ENCODE measurements at regions not wholly inside any gene's neighbourhood (a gene's known extent, or its start where the extent isn't known, plus 50 kb on each side); places are given as distances from the start of the nearest gene placed in this dataset.

GRCh38 chr1:96510911-96511310 is 210.7 kb upstream of the PTBP2 start:
- Histone ChIP-seq H3K4me2 (ENCODE audit: low read depth, low read length, poor library complexity, severe bottlenecking) (no peak overlapping the region), H3K27ac (ENCODE audit: low read depth, low read length) (no peak overlapping the region), H3F3A (ENCODE audit: insufficient read depth) (no peaks in the 10 kb centered on the region), H3K9me2 (replicated peaks; ENCODE audit: insufficient read depth, low read length) (no peaks in the 10 kb centered on the region), H4K20me1 (ENCODE audit: low read depth, low read length) (no peaks in the 10 kb centered on the region), H3K36me3 (ENCODE audit: low read length) (no peaks in the 10 kb centered on the region), H3K4me3 (ENCODE audit: insufficient read depth, low read length, poor library complexity, severe bottlenecking) (no peak overlapping the region), H3K27me3 (ENCODE audit: low read length) (no peaks in the 10 kb centered on the region), H3K9ac (ENCODE audit: low read length) (no peak overlapping the region), H2AFZ (ENCODE audit: low read depth, low read length, severe bottlenecking) (no peak overlapping the region), H3K9me3 (ENCODE audit: insufficient read depth, low read length) (no peaks in the 10 kb centered on the region), H3K79me2 (ENCODE audit: insufficient read depth, low read length) (no peaks in the 10 kb centered on the region)
- no peak for TF ChIP-seq CTCF (IDR thresholded peaks at IDR 0.05; ENCODE audit: insufficient read depth, low read length, poor library complexity, severe bottlenecking)

DNA sequence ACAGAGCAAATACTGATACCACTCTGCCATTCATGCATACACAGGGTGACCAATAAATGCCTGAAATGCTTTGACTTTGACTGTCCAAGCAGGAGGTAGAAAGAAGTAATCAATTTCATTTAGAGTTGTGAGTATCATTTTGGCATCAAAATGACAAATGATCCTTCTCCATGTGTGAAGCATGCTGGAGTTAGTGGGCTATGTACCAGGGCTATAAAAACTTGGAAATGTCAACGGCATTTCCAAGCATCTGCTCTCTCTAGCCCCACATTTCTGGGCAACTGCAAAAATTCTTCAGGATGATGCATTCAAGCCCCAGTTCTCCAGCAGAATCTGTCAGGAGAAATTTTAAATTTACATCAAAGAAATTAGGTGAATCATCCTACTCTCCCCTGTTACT is 208.4 kb upstream of the PTBP2 start:
- H3K36me3 ChIP-seq (ENCODE audit: low read length): no peaks in the 10 kb centered on the region

GRCh38 chr1:96515430-96515829 is 206.2 kb upstream of the PTBP2 start:
- H3F3A ChIP-seq (ENCODE audit: insufficient read depth): no peaks in the 10 kb centered on the region
- H3K4me3 ChIP-seq (ENCODE audit: insufficient read depth, low read length, poor library complexity, severe bottlenecking): no peak overlapping the region
- no peaks in the 10 kb centered on the region for H4K20me1 ChIP-seq (ENCODE audit: low read depth, low read length)
- H3K36me3 ChIP-seq (ENCODE audit: low read length): no peaks in the 10 kb centered on the region
- no peaks in the 10 kb centered on the region for H3K79me2 ChIP-seq (ENCODE audit: insufficient read depth, low read length)
- no peaks in the 10 kb centered on the region for H3K9me3 ChIP-seq (ENCODE audit: insufficient read depth, low read length)
- H3K27me3 ChIP-seq (ENCODE audit: low read length): no peaks in the 10 kb centered on the region
- no peak overlapping the region for H3K4me2 ChIP-seq (ENCODE audit: low read depth, low read length, poor library complexity, severe bottlenecking)
- H2AFZ ChIP-seq (ENCODE audit: low read depth, low read length, severe bottlenecking): no peak overlapping the region
- no peak overlapping the region for H3K27ac ChIP-seq (ENCODE audit: low read depth, low read length)
- no peak overlapping the region for H3K9ac ChIP-seq (ENCODE audit: low read length)
- no peak for TF ChIP-seq EZH2phosphoT487 (conservative IDR thresholded peaks at IDR 0.05; ENCODE audit: low read length)
- no peak for TF ChIP-seq CTCF (IDR thresholded peaks at IDR 0.05; ENCODE audit: insufficient read depth, low read length, poor library complexity, severe bottlenecking)
- no peaks in the 10 kb centered on the region for H3K9me2 ChIP-seq (replicated peaks; ENCODE audit: insufficient read depth, low read length)

More for the DNA sequence above, 208.4 kb upstream of the PTBP2 start:
- TF ChIP-seq CTCF (IDR thresholded peaks at IDR 0.05; ENCODE audit: insufficient read depth, low read length, poor library complexity, severe bottlenecking) (no peak), EZH2phosphoT487 (conservative IDR thresholded peaks at IDR 0.05; ENCODE audit: low read length) (no peak)
- Histone ChIP-seq H3K27me3 (ENCODE audit: low read length) (no peaks in the 10 kb centered on the region), H3K9me3 (ENCODE audit: insufficient read depth, low read length) (no peaks in the 10 kb centered on the region), H3F3A (ENCODE audit: insufficient read depth) (no peaks in the 10 kb centered on the region), H3K9ac (ENCODE audit: low read length) (no peak overlapping the region), H4K20me1 (ENCODE audit: low read depth, low read length) (no peaks in the 10 kb centered on the region), H3K79me2 (ENCODE audit: insufficient read depth, low read length) (no peaks in the 10 kb centered on the region), H3K4me2 (ENCODE audit: low read depth, low read length, poor library complexity, severe bottlenecking) (no peak overlapping the region), H3K9me2 (replicated peaks; ENCODE audit: insufficient read depth, low read length) (no peaks in the 10 kb centered on the region), H3K4me3 (ENCODE audit: insufficient read depth, low read length, poor library complexity, severe bottlenecking) (no peak overlapping the region), H2AFZ (ENCODE audit: low read depth, low read length, severe bottlenecking) (no peak overlapping the region), H3K27ac (ENCODE audit: low read depth, low read length) (no peak overlapping the region)

DNA sequence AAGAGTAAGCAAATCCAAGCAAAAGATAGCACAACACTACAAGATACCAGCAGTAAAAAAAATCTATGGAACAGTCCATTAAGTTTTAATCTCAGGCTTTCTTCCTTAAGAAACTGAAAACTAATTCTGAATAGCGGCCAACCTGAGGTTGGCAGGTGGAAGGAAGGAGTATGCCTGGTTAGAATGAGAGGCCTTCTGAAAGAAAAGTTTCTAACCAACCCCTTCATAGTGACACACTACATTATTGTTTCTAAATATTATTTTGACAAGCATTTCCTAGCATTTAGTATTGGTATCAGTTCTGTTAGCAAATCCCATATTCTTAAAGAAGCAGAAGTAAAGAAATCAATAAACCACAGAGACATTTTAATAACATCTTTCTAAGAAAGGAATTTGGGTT is 205.7 kb upstream of the PTBP2 start:
- Histone ChIP-seq H3K9ac (ENCODE audit: low read length) (no peak overlapping the region), H3F3A (ENCODE audit: insufficient read depth) (no peaks in the 10 kb centered on the region), H3K9me2 (replicated peaks; ENCODE audit: insufficient read depth, low read length) (no peaks in the 10 kb centered on the region), H3K9me3 (ENCODE audit: insufficient read depth, low read length) (no peaks in the 10 kb centered on the region), H3K36me3 (ENCODE audit: low read length) (no peaks in the 10 kb centered on the region), H4K20me1 (ENCODE audit: low read depth, low read length) (no peaks in the 10 kb centered on the region), H3K27me3 (ENCODE audit: low read length) (no peaks in the 10 kb centered on the region), H3K4me3 (ENCODE audit: insufficient read depth, low read length, poor library complexity, severe bottlenecking) (no peak overlapping the region), H2AFZ (ENCODE audit: low read depth, low read length, severe bottlenecking) (no peak overlapping the region), H3K4me2 (ENCODE audit: low read depth, low read length, poor library complexity, severe bottlenecking) (no peak overlapping the region), H3K27ac (ENCODE audit: low read depth, low read length) (no peak overlapping the region), H3K79me2 (ENCODE audit: insufficient read depth, low read length) (no peaks in the 10 kb centered on the region)
- no peak for TF ChIP-seq CTCF (IDR thresholded peaks at IDR 0.05; ENCODE audit: insufficient read depth, low read length, poor library complexity, severe bottlenecking)
- no peak for TF ChIP-seq EZH2phosphoT487 (conservative IDR thresholded peaks at IDR 0.05; ENCODE audit: low read length)
